IMR-90 (cell line): ENCODE measurements at regions not wholly inside any gene's neighbourhood (a gene's known extent, or its start where the extent isn't known, plus 50 kb on each side); places are given as distances from the start of the nearest gene placed in this dataset.

Source experiments
- ATAC-seq: fragments of 200-7000 bp; cut with Tn5 transposase; 2 replicates; pipeline ENCODE4 v1.9.1; 2020; ENCODE audit warnings: low read depth, mild to moderate bottlenecking, moderate library complexity
- BruUV-seq: library from RNA; stranded (reverse); fragments of 400-500 nt; replicated peaks from 2 replicates; lab custom pipeline; 2021; lab: Mats Ljungman, UMichigan
- CTCF ChIA-PET: fragments of 300-600 bp; formaldehyde crosslinking; extraction: SDS; loops from one replicate; lab custom pipeline; 2021; ENCODE audit warnings: antibody characterized with exemption; lab: Yijun Ruan, JAX
- POLR2A ChIA-PET: fragments of 300-600 bp; sonication (Branson Sonifier 250); formaldehyde crosslinking; loops from one replicate; lab custom pipeline; 2022; ENCODE audit warnings: antibody characterized with exemption; ENCODE audit not compliant: unreplicated experiment; lab: Charles Lee
- DNase-seq: peaks from one replicate; pipeline ENCODE4 v3.0.0; 2013
- H2AFZ ChIP-seq: replicated peaks from 2 replicates; pipeline ENCODE3; 2013; ENCODE audit warnings: low read length, mild to moderate bottlenecking; ENCODE audit not compliant: poor library complexity
- H2AK5ac ChIP-seq: 2 replicates; pipeline ENCODE4 v1.6.1; 2013; ENCODE audit warnings: low read depth, low read length, inconsistent platforms
- H2AK9ac ChIP-seq: replicated peaks from 2 replicates; pipeline ENCODE3; 2013; ENCODE audit warnings: mild to moderate bottlenecking, low read depth, low read length, moderate library complexity; ENCODE audit not compliant: poor library complexity
- H2BK120ac ChIP-seq: 2 replicates; pipeline ENCODE4 v1.6.1; 2013; ENCODE audit warnings: low read depth, low read length, inconsistent platforms
- H2BK15ac ChIP-seq: 3 replicates; pipeline ENCODE4 v1.6.1; 2013; ENCODE audit warnings: low read depth, low read length, inconsistent platforms
- H2BK20ac ChIP-seq: 2 replicates; pipeline ENCODE4 v1.6.1; 2013; ENCODE audit warnings: low read depth, mild to moderate bottlenecking, inconsistent platforms, low read length, moderate library complexity
- H2BK5ac ChIP-seq: 2 replicates; pipeline ENCODE4 v1.6.1; 2013; ENCODE audit warnings: mild to moderate bottlenecking, low read depth, low read length, inconsistent platforms; ENCODE audit not compliant: poor library complexity, severe bottlenecking
- H3K14ac ChIP-seq: replicated peaks from 2 replicates; pipeline ENCODE4 v1.6.1; 2013; ENCODE audit warnings: low read depth, low read length, inconsistent platforms
- H3K18ac ChIP-seq: 2 replicates; pipeline ENCODE4 v1.6.1; 2013; ENCODE audit warnings: low read depth, low read length, control low read depth
- H3K23ac ChIP-seq: 2 replicates; pipeline ENCODE4 v1.6.1; 2013; ENCODE audit warnings: low read depth, low read length, inconsistent platforms
- H3K27ac ChIP-seq: 2 replicates; pipeline ENCODE4 v1.5.1; 2013; ENCODE audit warnings: mild to moderate bottlenecking, control low read depth, low read length; ENCODE audit not compliant: insufficient read depth
- H3K27me3 ChIP-seq: 2 replicates; pipeline ENCODE4 v1.6.1; 2013; ENCODE audit warnings: low read length; ENCODE audit not compliant: control insufficient read depth, insufficient read depth
- H3K36me3 ChIP-seq: 2 replicates; pipeline ENCODE4 v1.6.1; 2013; ENCODE audit warnings: low read length, mixed read lengths; ENCODE audit not compliant: control insufficient read depth, insufficient read depth
- H3K4ac ChIP-seq: 2 replicates; pipeline ENCODE4 v1.6.1; 2013; ENCODE audit warnings: low read depth, low read length, inconsistent platforms
- H3K4me1 ChIP-seq: 2 replicates; pipeline ENCODE4 v1.6.1; 2013; ENCODE audit warnings: low read length, mixed read lengths; ENCODE audit not compliant: control insufficient read depth, insufficient read depth
- H3K4me2 ChIP-seq: 2 replicates; pipeline ENCODE4 v1.6.1; 2013; ENCODE audit warnings: low read depth, mild to moderate bottlenecking, control low read depth, low read length, moderate library complexity
- H3K4me3 ChIP-seq: 2 replicates; pipeline ENCODE4 v1.5.1; 2013; ENCODE audit warnings: low read depth, mild to moderate bottlenecking, control low read depth, low read length, moderate library complexity; ENCODE audit not compliant: insufficient read depth
- H3K56ac ChIP-seq: 2 replicates; pipeline ENCODE4 v1.6.1; 2013; ENCODE audit warnings: low read length, inconsistent platforms; ENCODE audit not compliant: insufficient read depth; ENCODE audit errors: extremely low read depth
- H3K79me1 ChIP-seq, 2 experiments: 2 replicates each; pipeline ENCODE4 v1.6.1; 2013; ENCODE audit warnings: low read length in 2 of 2, inconsistent platforms in 1 of 2, low read depth in 1 of 2
- H3K9ac ChIP-seq: 2 replicates; pipeline ENCODE4 v1.6.1; 2013; ENCODE audit warnings: low read depth, low read length, control low read depth
- H3K9me1 ChIP-seq: 2 replicates; pipeline ENCODE4 v1.6.1; 2013; ENCODE audit warnings: low read length, inconsistent platforms; ENCODE audit not compliant: insufficient read depth
- H3K9me3 ChIP-seq: 2 replicates; pipeline ENCODE4 v1.6.1; 2013; ENCODE audit warnings: low read length; ENCODE audit not compliant: control insufficient read depth, insufficient read depth
- H4K20me1 ChIP-seq: 2 replicates; pipeline ENCODE4 v1.6.1; 2013; ENCODE audit warnings: low read length, inconsistent platforms; ENCODE audit not compliant: insufficient read depth
- H4K5ac ChIP-seq: 2 replicates; pipeline ENCODE4 v1.6.1; 2013; ENCODE audit warnings: mild to moderate bottlenecking, low read depth, low read length, control low read depth
- H4K8ac ChIP-seq, 2 experiments: 2 replicates each; pipeline ENCODE4 v1.6.1; 2013; ENCODE audit warnings: low read depth in 2 of 2, low read length in 2 of 2, control low read depth in 1 of 2, inconsistent platforms in 1 of 2
- H4K91ac ChIP-seq: 2 replicates; pipeline ENCODE4 v1.6.1; 2013; ENCODE audit warnings: low read depth, low read length, inconsistent platforms; ENCODE audit not compliant: insufficient read depth
- BHLHE40 ChIP-seq: fragments of 150-350 bp; IDR thresholded peaks from 2 replicates; pipeline ENCODE4 v1.6.1; 2016; ENCODE audit warnings: mild to moderate bottlenecking, low read depth, low read length
- CEBPB ChIP-seq: IDR thresholded peaks from 2 replicates; pipeline ENCODE4 v1.6.1; 2012; ENCODE audit warnings: low read depth, low read length, improper control_type of control experiment
- CHD1 ChIP-seq: IDR thresholded peaks from 2 replicates; pipeline ENCODE4 v1.6.1; 2012; ENCODE audit warnings: low read depth, low read length, improper control_type of control experiment
- CTCF ChIP-seq: conservative IDR thresholded peaks from 2 replicates; pipeline ENCODE4 v1.5.1; 2012; ENCODE audit warnings: mild to moderate bottlenecking, low read depth, low read length, improper control_type of control experiment
- ELK1 ChIP-seq: fragments of 150-350 bp; IDR thresholded peaks from 2 replicates; pipeline ENCODE4 v1.6.1; 2016; ENCODE audit warnings: low read depth, mild to moderate bottlenecking, low read length, moderate library complexity, borderline replicate concordance
- FOS ChIP-seq: fragments of 150-350 bp; IDR thresholded peaks from 2 replicates; pipeline ENCODE4 v1.6.1; 2016; ENCODE audit warnings: low read depth, low read length
- MAFK ChIP-seq: IDR thresholded peaks from 2 replicates; pipeline ENCODE4 v1.6.1; 2012; ENCODE audit warnings: low read depth, low read length, improper control_type of control experiment
- MAZ ChIP-seq: IDR thresholded peaks from 2 replicates; pipeline ENCODE4 v1.6.1; 2012; ENCODE audit warnings: low read depth, mild to moderate bottlenecking, low read length, improper control_type of control experiment, moderate library complexity, borderline replicate concordance
- MXI1 ChIP-seq: IDR thresholded peaks from 2 replicates; pipeline ENCODE4 v1.6.1; 2012; ENCODE audit warnings: low read depth, mild to moderate bottlenecking, low read length, moderate library complexity, borderline replicate concordance
- NFE2L2 ChIP-seq: fragments of 150-350 bp; IDR thresholded peaks from 2 replicates; pipeline ENCODE4 v1.6.1; 2016; ENCODE audit warnings: low read depth, mild to moderate bottlenecking, low read length
- POLR2A ChIP-seq: IDR thresholded peaks from 2 replicates; pipeline ENCODE4 v1.6.1; 2012; ENCODE audit warnings: mild to moderate bottlenecking, low read depth, low read length
- RAD21 ChIP-seq: IDR thresholded peaks from 2 replicates; pipeline ENCODE4 v1.6.1; 2012; ENCODE audit warnings: low read length, improper control_type of control experiment
- RCOR1 ChIP-seq: IDR thresholded peaks from 2 replicates; pipeline ENCODE4 v1.6.1; 2012; ENCODE audit warnings: mild to moderate bottlenecking, low read length, improper control_type of control experiment; ENCODE audit not compliant: insufficient replicate concordance
- RFX5 ChIP-seq: IDR thresholded peaks from 2 replicates; pipeline ENCODE4 v1.8.0; 2012; ENCODE audit warnings: low read depth, mild to moderate bottlenecking, low read length, moderate library complexity
- SMC3 ChIP-seq: fragments of 150-350 bp; IDR thresholded peaks from 2 replicates; pipeline ENCODE4 v1.6.1; 2016; ENCODE audit warnings: low read depth, mild to moderate bottlenecking, antibody characterized with exemption, low read length, moderate library complexity
- USF2 ChIP-seq: fragments of 150-350 bp; IDR thresholded peaks from 2 replicates; pipeline ENCODE4 v1.6.1; 2017; ENCODE audit warnings: mild to moderate bottlenecking, antibody characterized with exemption, low read length, low read depth
- WGBS, 2 experiments: methylation state at CpG; one replicate each; pipeline versions ENCODE4 v1.1.5 to v1.1.7; 2013; ENCODE audit warnings: missing lambda C conversion rate in 2 of 2; ENCODE audit not compliant: insufficient read length in 1 of 2; ENCODE audit errors: extremely low coverage in 2 of 2; 5-methylcytosine and 5-hydroxymethylcytosine counted together
- dilution Hi-C: fragments of 300-500 bp; cut with HindIII; formaldehyde crosslinking; loops from one replicate; pipeline ENCODE4 v1.14.3; 2018; ENCODE audit warnings: low sequenced_read_pairs; ENCODE audit not compliant: unreplicated experiment
- in situ Hi-C: fragments of 300-500 bp; cut with MboI; formaldehyde crosslinking; loops from 3 replicates; pipeline ENCODE4 v1.14.3; 2019; ENCODE audit warnings: low sequenced_read_pairs, inconsistent platforms, mixed read lengths
- intact Hi-C: fragments of 100-400 bp; cut with micrococcal nuclease; formaldehyde crosslinking; loops from 2 replicates; pipeline ENCODE4 v1.10.0; 2022

GRCh38 chr2:228507870-228508269, 326.4 kb upstream of the SPHKAP start:
- dilution Hi-C loops: no loop called here
- H2AFZ ChIP-seq: no peak overlapping the region
- no peaks in the 10 kb centered on the region for H3K79me1 ChIP-seq
- no peak overlapping the region for H4K8ac ChIP-seq
- H2BK20ac ChIP-seq: no peak overlapping the region
- H3K56ac ChIP-seq: no peak overlapping the region
- in situ Hi-C loops: no loop called here
- ChIA-PET POLR2A (no interaction called here), CTCF (no interaction called here)
- no peak for DNase-seq
- no peak overlapping the region for H4K5ac ChIP-seq
- no peak overlapping the region for H3K9ac ChIP-seq
- H3K36me3 ChIP-seq: no peaks in the 10 kb centered on the region
- no peaks in the 10 kb centered on the region for H3K9me1 ChIP-seq
- H3K9me3 ChIP-seq: peaks cover 6% of the 10 kb centered on the region
- H3K4me2 ChIP-seq: no peak overlapping the region
- H2AK5ac ChIP-seq: no peak overlapping the region
- intact Hi-C loops: no loop called here
- no peak overlapping the region for H3K14ac ChIP-seq
- BruUV-seq: no TSS peak
- no peak overlapping the region for H3K4ac ChIP-seq
- no peak overlapping the region for H3K23ac ChIP-seq
- no peaks in the 10 kb centered on the region for H3K27me3 ChIP-seq
- no peak overlapping the region for H3K4me3 ChIP-seq
- H3K27ac ChIP-seq: no peak overlapping the region
- no peak for TF ChIP-seq RFX5
- TF ChIP-seq MAZ: no peak
- TF ChIP-seq BHLHE40: no peak
- TF ChIP-seq POLR2A: no peak
- no peak for TF ChIP-seq ELK1
- no peak for TF ChIP-seq RAD21
- no peak for TF ChIP-seq CHD1
- TF ChIP-seq MXI1: no peak
- no peak for TF ChIP-seq RCOR1
- no peak for TF ChIP-seq MAFK
- no peak for TF ChIP-seq FOS
- TF ChIP-seq SMC3: no peak
- TF ChIP-seq CTCF: no peak
- no peak for TF ChIP-seq CEBPB
- TF ChIP-seq USF2: no peak
- no peak for TF ChIP-seq NFE2L2
- no peak overlapping the region for H2BK120ac ChIP-seq
- H4K20me1 ChIP-seq: no peaks in the 10 kb centered on the region
- no peak overlapping the region for H3K18ac ChIP-seq
- ATAC-seq: no peak
- no peak overlapping the region for H2AK9ac ChIP-seq
- H3K4me1 ChIP-seq: no peaks in the 10 kb centered on the region
- H4K91ac ChIP-seq: no peak overlapping the region
- WGBS, 2 experiments: no CpG with 5 or more reads among the region's 3 CpGs
- H2BK5ac ChIP-seq: no peak overlapping the region
- no peak overlapping the region for H2BK15ac ChIP-seq
